Neural progenitor cell (in vitro differentiated cells): ENCODE measurements at regions not wholly inside any gene's neighbourhood (a gene's known extent, or its start where the extent isn't known, plus 50 kb on each side); places are given as distances from the start of the nearest gene placed in this dataset.

Experiments used
- DNase-seq: peaks from one replicate; pipeline ENCODE4 v3.0.0-alpha.2; 2016; ENCODE audit warnings: low spot score
- H2AFZ ChIP-seq: fragments of 200-600 bp; sonication (generic); replicated peaks from 2 replicates; pipeline ENCODE4 v1.6.1; 2016; ENCODE audit warnings: antibody characterized with exemption
- H3F3A ChIP-seq: fragments of 200-600 bp; sonication (generic); 2 replicates; pipeline ENCODE4 v1.6.1; 2016; ENCODE audit warnings: antibody characterized with exemption, low read depth
- H3K27ac ChIP-seq: fragments of 200-600 bp; sonication (generic); 2 replicates; pipeline ENCODE4 v1.5.1; 2016; ENCODE audit warnings: mild to moderate bottlenecking
- H3K27me3 ChIP-seq: fragments of 200-600 bp; sonication (generic); 2 replicates; pipeline ENCODE4 v1.6.1; 2016; ENCODE audit warnings: mild to moderate bottlenecking, moderate library complexity
- H3K36me3 ChIP-seq: fragments of 200-600 bp; sonication (generic); 2 replicates; pipeline ENCODE4 v1.5.1; 2016
- H3K4me1 ChIP-seq: fragments of 200-600 bp; sonication (generic); 2 replicates; pipeline ENCODE4 v1.6.1; 2016; ENCODE audit warnings: mixed run types
- H3K4me2 ChIP-seq: fragments of 200-600 bp; sonication (generic); 2 replicates; pipeline ENCODE4 v1.6.1; 2016
- H3K4me3 ChIP-seq: fragments of 200-600 bp; sonication (generic); 2 replicates; pipeline ENCODE4 v1.5.1; 2016
- H3K79me2 ChIP-seq: fragments of 200-600 bp; sonication (generic); 2 replicates; pipeline ENCODE4 v1.6.1; 2016; ENCODE audit warnings: low read depth
- H3K9ac ChIP-seq: fragments of 200-600 bp; sonication (generic); 2 replicates; pipeline ENCODE4 v1.6.1; 2016
- H3K9me3 ChIP-seq: fragments of 200-600 bp; sonication (generic); 2 replicates; pipeline ENCODE4 v1.5.1; 2016; ENCODE audit warnings: low read depth
- H4K20me1 ChIP-seq: fragments of 200-600 bp; sonication (generic); 2 replicates; pipeline ENCODE4 v1.6.1; 2016; ENCODE audit warnings: low read depth
- H3K27ac Mint-ChIP-seq: 3 replicates; pipeline ENCODE4 v1.8.0; 2021; ENCODE audit warnings: mixed read lengths
- H3K27me3 Mint-ChIP-seq: 2 replicates; pipeline ENCODE4 v1.8.0; 2022; ENCODE audit warnings: low read depth, mild to moderate bottlenecking, inconsistent platforms, moderate library complexity, mixed read lengths; ENCODE audit not compliant: insufficient read depth
- H3K36me3 Mint-ChIP-seq: 3 replicates; pipeline ENCODE4 v1.8.0; 2021; ENCODE audit warnings: mixed read lengths
- H3K4me1 Mint-ChIP-seq: 3 replicates; pipeline ENCODE4 v1.8.0; 2021; ENCODE audit warnings: mixed read lengths
- H3K4me3 Mint-ChIP-seq: 3 replicates; pipeline ENCODE4 v1.8.0; 2021; ENCODE audit warnings: mild to moderate bottlenecking, moderate library complexity, mixed read lengths
- H3K9me3 Mint-ChIP-seq: 3 replicates; pipeline ENCODE4 v1.8.0; 2020; ENCODE audit warnings: mixed read lengths
- CTCF ChIP-seq: fragments of 200-600 bp; sonication (generic); IDR thresholded peaks from 2 replicates; pipeline ENCODE4 v1.5.1; 2017; ENCODE audit warnings: antibody characterized with exemption, mild to moderate bottlenecking
- EZH2 ChIP-seq: fragments of 200-600 bp; sonication (generic); IDR thresholded peaks from 2 replicates; pipeline ENCODE4 v1.6.1; 2017; ENCODE audit warnings: antibody characterized with exemption, mild to moderate bottlenecking, moderate library complexity
- EZH2phosphoT487 ChIP-seq: fragments of 200-600 bp; sonication (generic); IDR thresholded peaks from 2 replicates; pipeline ENCODE4 v1.6.1; 2017; ENCODE audit warnings: antibody characterized with exemption

DNA sequence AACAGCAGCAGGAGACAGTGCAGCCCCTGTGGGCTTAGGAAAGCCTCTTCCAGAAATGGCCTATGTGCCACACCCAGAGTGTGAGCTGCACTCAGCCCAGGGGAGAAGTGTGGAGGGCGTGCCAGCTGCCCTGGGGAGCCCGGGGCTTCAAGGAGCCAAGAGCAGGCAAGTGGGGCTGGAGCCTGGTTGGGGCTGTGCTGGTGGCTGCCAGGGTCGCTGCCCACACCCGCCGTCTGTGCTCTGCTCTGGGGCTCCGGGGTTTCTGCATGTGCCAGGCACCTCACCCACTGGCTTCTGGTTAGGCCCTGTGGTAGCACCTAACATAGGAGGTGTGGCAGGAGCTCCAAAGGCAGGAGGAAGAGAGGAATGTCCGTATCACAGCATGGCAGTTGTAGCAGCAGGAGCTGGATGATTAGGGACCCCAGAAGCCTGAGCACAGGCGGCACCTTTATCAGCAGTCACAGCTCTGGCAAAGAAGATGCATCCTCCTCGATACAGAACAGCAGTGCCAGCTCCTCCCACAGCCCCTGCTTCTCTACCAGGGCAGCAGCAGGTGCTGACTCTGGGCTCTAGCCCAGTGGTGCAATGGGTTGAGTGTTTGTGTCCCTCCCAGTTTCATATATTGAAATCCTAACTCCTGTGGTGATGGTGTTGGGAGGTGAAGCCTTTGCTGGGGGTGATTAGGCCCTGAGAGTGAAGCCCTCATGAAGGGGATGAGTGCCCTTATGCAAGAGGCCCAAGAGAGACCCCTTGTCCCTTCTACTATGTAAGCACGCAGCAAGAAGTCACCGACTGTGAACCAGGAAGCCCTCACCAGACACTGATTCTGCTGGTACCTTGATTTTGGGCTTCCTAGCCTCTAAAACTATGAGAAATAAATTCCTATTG is 70.0 kb upstream of the KLF13 start:
- Mint-ChIP-seq H3K27ac (no peak overlapping the region), H3K4me3 (no peak overlapping the region), H3K9me3 (no peaks in the 10 kb centered on the region), H3K4me1 (peaks cover 9% of the 10 kb centered on the region), H3K27me3 (peaks cover 2% of the 10 kb centered on the region), H3K36me3 (no peaks in the 10 kb centered on the region)
- H4K20me1 ChIP-seq: no peaks in the 10 kb centered on the region
- no peaks in the 10 kb centered on the region for H3K36me3 ChIP-seq
- H3K27ac ChIP-seq: no peak overlapping the region
- H3K4me1 ChIP-seq: no peaks in the 10 kb centered on the region
- no peaks in the 10 kb centered on the region for H3K9me3 ChIP-seq
- H3K79me2 ChIP-seq: no peaks in the 10 kb centered on the region
- no peak for DNase-seq
- H3K9ac ChIP-seq: no peak overlapping the region
- H2AFZ ChIP-seq: no peak overlapping the region
- no peaks in the 10 kb centered on the region for H3F3A ChIP-seq
- H3K27me3 ChIP-seq: no peaks in the 10 kb centered on the region
- no peak overlapping the region for H3K4me2 ChIP-seq
- TF ChIP-seq CTCF (no peak), EZH2 (no peak), EZH2phosphoT487 (no peak)
- no peak overlapping the region for H3K4me3 ChIP-seq

DNA sequence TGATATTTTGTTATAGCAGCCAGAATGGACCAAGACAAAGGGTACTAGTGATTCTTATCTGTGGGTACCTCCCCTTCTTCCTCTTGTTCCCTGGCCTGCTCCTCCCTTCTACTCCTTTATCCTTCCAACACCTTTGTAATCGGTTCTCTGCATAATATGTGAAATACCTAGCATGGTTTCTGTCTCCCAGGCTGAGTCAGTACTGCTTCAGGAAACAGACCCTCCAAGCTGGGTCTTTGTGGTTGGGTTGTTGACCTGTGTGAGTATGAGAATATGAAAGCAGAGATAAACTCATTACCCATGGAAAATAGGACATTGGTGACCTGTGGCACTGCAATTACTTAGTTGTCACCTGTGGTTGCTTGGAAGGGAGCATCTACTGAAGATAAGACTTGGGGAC is 69.3 kb upstream of the KLF13 start:
- Histone ChIP-seq H3K27me3 (no peaks in the 10 kb centered on the region), H3K79me2 (no peaks in the 10 kb centered on the region), H3K4me1 (no peaks in the 10 kb centered on the region), H3K27ac (no peak overlapping the region), H3K9ac (no peak overlapping the region), H4K20me1 (no peaks in the 10 kb centered on the region), H3F3A (no peaks in the 10 kb centered on the region), H3K4me3 (no peak overlapping the region), H3K4me2 (no peak overlapping the region), H2AFZ (no peak overlapping the region), H3K36me3 (no peaks in the 10 kb centered on the region), H3K9me3 (no peaks in the 10 kb centered on the region)
- H3K36me3 Mint-ChIP-seq: no peaks in the 10 kb centered on the region
- no peak overlapping the region for H3K27ac Mint-ChIP-seq
- peaks cover 6% of the 10 kb centered on the region for H3K4me1 Mint-ChIP-seq
- no peak for DNase-seq
- H3K27me3 Mint-ChIP-seq: peaks cover 5% of the 10 kb centered on the region
- TF ChIP-seq EZH2phosphoT487 (no peak), CTCF (no peak), EZH2 (no peak)
- no peaks in the 10 kb centered on the region for H3K9me3 Mint-ChIP-seq
- no peak overlapping the region for H3K4me3 Mint-ChIP-seq

DNA sequence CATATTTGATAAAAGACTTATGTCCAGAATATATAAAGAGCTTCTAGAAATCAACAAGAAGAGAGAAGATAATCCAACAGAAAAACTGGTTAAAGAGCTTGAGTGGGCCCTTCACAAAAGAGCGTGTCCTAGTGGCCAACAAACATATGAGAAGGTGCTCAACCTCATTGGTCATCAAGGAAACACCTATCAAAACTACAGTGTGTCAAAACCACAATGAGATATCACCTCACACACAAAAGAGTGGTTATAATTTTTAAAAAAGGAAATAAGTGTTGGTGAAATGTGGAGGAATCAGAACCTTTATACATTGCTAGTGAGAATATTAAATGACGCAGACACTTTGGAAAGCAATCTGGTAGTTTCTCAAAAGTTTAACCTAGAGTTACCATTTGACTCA is 68.4 kb upstream of the KLF13 start:
- Histone ChIP-seq H2AFZ (no peak overlapping the region), H3K9me3 (no peaks in the 10 kb centered on the region), H3K9ac (no peak overlapping the region), H3K36me3 (no peaks in the 10 kb centered on the region), H3K4me2 (no peak overlapping the region), H4K20me1 (no peaks in the 10 kb centered on the region), H3K27ac (no peak overlapping the region), H3K79me2 (no peaks in the 10 kb centered on the region), H3K4me1 (no peaks in the 10 kb centered on the region), H3K4me3 (no peak overlapping the region), H3K27me3 (no peaks in the 10 kb centered on the region), H3F3A (no peaks in the 10 kb centered on the region)
- Mint-ChIP-seq H3K4me3 (no peak overlapping the region), H3K27me3 (peaks cover 8% of the 10 kb centered on the region), H3K9me3 (no peaks in the 10 kb centered on the region), H3K4me1 (no peaks in the 10 kb centered on the region), H3K36me3 (no peaks in the 10 kb centered on the region), H3K27ac (no peak overlapping the region)
- DNase-seq: no peak
- TF ChIP-seq EZH2phosphoT487: no peak
- no peak for TF ChIP-seq CTCF
- TF ChIP-seq EZH2: no peak
